Ascending aorta (tissue), 2 donors: ENCODE measurements at regions not wholly inside any gene's neighbourhood (a gene's known extent, or its start where the extent isn't known, plus 50 kb on each side); places are given as distances from the start of the nearest gene placed in this dataset.

ENCODE experiments used
- DNase-seq, 2 donors: peaks; one replicate each; pipeline ENCODE4 v3.0.0-alpha.2; 2019; ENCODE audit warnings: low spot score in 2 of 2
- H3K27ac ChIP-seq, 2 donors: fragments of 200-600 bp; sonication (generic); one replicate each; pipeline ENCODE4 v1.5.1; 2016 to 2017; ENCODE audit warnings: mild to moderate bottlenecking in 1 of 2
- H3K27me3 ChIP-seq: fragments of 200-600 bp; sonication (generic); one replicate; pipeline ENCODE4 v1.5.1; 2017
- H3K36me3 ChIP-seq, 2 donors: fragments of 200-600 bp; sonication (generic); one replicate each; pipeline ENCODE4 v1.5.1; 2016
- H3K4me1 ChIP-seq, 2 donors: fragments of 200-600 bp; sonication (generic); one replicate each; pipeline ENCODE4 v1.5.1; 2016 to 2017; ENCODE audit warnings: mild to moderate bottlenecking in 1 of 2
- H3K4me3 ChIP-seq, 2 donors: fragments of 200-600 bp; sonication (generic); one replicate each; pipeline ENCODE4 v1.5.1; 2016 to 2017; ENCODE audit warnings: mild to moderate bottlenecking in 1 of 2
- H3K9me3 ChIP-seq, 2 donors: fragments of 200-600 bp; sonication (generic); one replicate each; pipeline ENCODE4 v1.5.1; 2016
- CTCF ChIP-seq, 3 experiments: fragments of 200-600 bp in 2 of 3; fragments of 450-650 bp in 1 of 3; sonication (generic) in 2 of 3; IDR thresholded peaks; one replicate each; pipeline ENCODE4 v1.5.1; 2016 to 2019; ENCODE audit warnings: antibody characterized with exemption in 3 of 3, mild to moderate bottlenecking in 1 of 3, moderate library complexity in 1 of 3
- intact Hi-C: fragments of 100-400 bp; cut with DNase I; formaldehyde crosslinking; loops from one replicate; pipeline ENCODE4 v1.15.1; 2023

GRCh38 chr4:14545163-14545562, 457.1 kb upstream of the CPEB2 start:
- DNase-seq: no peak
- H3K4me1 ChIP-seq: no peaks in the 10 kb centered on the region
- peaks cover 0 to 4% of the 10 kb centered on the region in 2 donors for H3K9me3 ChIP-seq
- no peaks in the 10 kb centered on the region for H3K36me3 ChIP-seq
- H3K4me3 ChIP-seq: no peak overlapping the region
- no peaks in the 10 kb centered on the region for H3K27me3 ChIP-seq
- H3K27ac ChIP-seq: no peak overlapping the region
- intact Hi-C loops: no loop called here
- no peak for TF ChIP-seq CTCF (IDR thresholded peaks at IDR 0.05)

GRCh38 chr4:14545807-14546206, 456.5 kb upstream of the CPEB2 start:
- no peak for DNase-seq
- H3K4me3 ChIP-seq: no peak overlapping the region
- TF ChIP-seq CTCF (IDR thresholded peaks at IDR 0.05): no peak
- H3K9me3 ChIP-seq: peaks cover 0 to 4% of the 10 kb centered on the region in 2 donors
- H3K27ac ChIP-seq: no peak overlapping the region
- intact Hi-C loops: no loop called here
- no peaks in the 10 kb centered on the region for H3K36me3 ChIP-seq
- H3K4me1 ChIP-seq: no peaks in the 10 kb centered on the region
- H3K27me3 ChIP-seq: no peaks in the 10 kb centered on the region

GRCh38 chr4:14552119-14552518, 450.2 kb upstream of the CPEB2 start:
- no peaks in the 10 kb centered on the region for H3K4me1 ChIP-seq
- intact Hi-C loops: no loop called here
- H3K27me3 ChIP-seq: no peaks in the 10 kb centered on the region
- no peaks in the 10 kb centered on the region for H3K9me3 ChIP-seq
- H3K36me3 ChIP-seq: no peaks in the 10 kb centered on the region
- H3K4me3 ChIP-seq: no peak overlapping the region
- no peak for TF ChIP-seq CTCF (IDR thresholded peaks at IDR 0.05)
- no peak overlapping the region for H3K27ac ChIP-seq
- no peak for DNase-seq

GRCh38 chr4:14559646-14560045, 442.6 kb upstream of the CPEB2 start:
- H3K27ac ChIP-seq: no peak overlapping the region
- no peak for DNase-seq
- H3K27me3 ChIP-seq: no peaks in the 10 kb centered on the region
- no peaks in the 10 kb centered on the region for H3K4me1 ChIP-seq
- no peaks in the 10 kb centered on the region for H3K9me3 ChIP-seq
- no peak overlapping the region for H3K4me3 ChIP-seq
- no peaks in the 10 kb centered on the region for H3K36me3 ChIP-seq
- intact Hi-C loops: no loop called here
- TF ChIP-seq CTCF (IDR thresholded peaks at IDR 0.05): no peak

- Histone ChIP-seq H3K27ac (no peak overlapping the region), H3K27me3 (no peaks in the 10 kb centered on the region), H3K9me3 (no peaks in the 10 kb centered on the region), H3K4me3 (no peak overlapping the region), H3K4me1 (no peaks in the 10 kb centered on the region), H3K36me3 (no peaks in the 10 kb centered on the region)
- intact Hi-C loops: no loop called here
- no peak for TF ChIP-seq CTCF (IDR thresholded peaks at IDR 0.05)
- no peak for DNase-seq
Observed at GRCh38 chr4:14560577-14560976, 441.7 kb upstream of the CPEB2 start.

- DNase-seq: no peak
- Histone ChIP-seq H3K27me3 (no peaks in the 10 kb centered on the region), H3K27ac (no peak overlapping the region), H3K36me3 (no peaks in the 10 kb centered on the region), H3K4me1 (no peaks in the 10 kb centered on the region), H3K4me3 (no peak overlapping the region), H3K9me3 (no peaks in the 10 kb centered on the region)
- no peak for TF ChIP-seq CTCF (IDR thresholded peaks at IDR 0.05)
- intact Hi-C loops: no loop called here
Observed at GRCh38 chr4:14562901-14563300, 439.4 kb upstream of the CPEB2 start.
